ENCODE measurements at regions not wholly inside any gene's neighbourhood (a gene's known extent, or its start where the extent isn't known, plus 50 kb on each side); places are given as distances from the start of the nearest gene placed in this dataset.

GRCh38 chr13:105442040-105442439 is 1093.4 kb downstream of the EFNB2 start:
- H3K4me3 ChIP-seq, result no peak overlapping the region
- WGBS (ENCODE audit: low lambda C conversion rate, missing lambda C conversion rate), result 88% methylated on average over 3 of the region's 3 CpGs
- H3K27me3 ChIP-seq, result no peaks in the 10 kb centered on the region
- H3K79me2 ChIP-seq, result no peaks in the 10 kb centered on the region
- no peak overlapping the region for H3K4me2 ChIP-seq
- no peaks in the 10 kb centered on the region for H3K9me2 ChIP-seq (replicated peaks; ENCODE audit: insufficient read depth)
- no peaks in the 10 kb centered on the region for H3K9me3 ChIP-seq (ENCODE audit: low read depth)
- H2AFZ ChIP-seq, result no peak overlapping the region
- H3K27ac ChIP-seq, result no peak overlapping the region
- no peak for TF ChIP-seq EZH2 (IDR thresholded peaks at IDR 0.05; ENCODE audit: borderline replicate concordance)
- TF ChIP-seq, protein P1, sequence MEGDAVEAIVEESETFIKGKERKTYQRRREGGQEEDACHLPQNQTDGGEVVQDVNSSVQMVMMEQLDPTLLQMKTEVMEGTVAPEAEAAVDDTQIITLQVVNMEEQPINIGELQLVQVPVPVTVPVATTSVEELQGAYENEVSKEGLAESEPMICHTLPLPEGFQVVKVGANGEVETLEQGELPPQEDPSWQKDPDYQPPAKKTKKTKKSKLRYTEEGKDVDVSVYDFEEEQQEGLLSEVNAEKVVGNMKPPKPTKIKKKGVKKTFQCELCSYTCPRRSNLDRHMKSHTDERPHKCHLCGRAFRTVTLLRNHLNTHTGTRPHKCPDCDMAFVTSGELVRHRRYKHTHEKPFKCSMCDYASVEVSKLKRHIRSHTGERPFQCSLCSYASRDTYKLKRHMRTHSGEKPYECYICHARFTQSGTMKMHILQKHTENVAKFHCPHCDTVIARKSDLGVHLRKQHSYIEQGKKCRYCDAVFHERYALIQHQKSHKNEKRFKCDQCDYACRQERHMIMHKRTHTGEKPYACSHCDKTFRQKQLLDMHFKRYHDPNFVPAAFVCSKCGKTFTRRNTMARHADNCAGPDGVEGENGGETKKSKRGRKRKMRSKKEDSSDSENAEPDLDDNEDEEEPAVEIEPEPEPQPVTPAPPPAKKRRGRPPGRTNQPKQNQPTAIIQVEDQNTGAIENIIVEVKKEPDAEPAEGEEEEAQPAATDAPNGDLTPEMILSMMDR (IDR thresholded peaks at IDR 0.05; ENCODE audit: poor library complexity), result no peak
- no peak for TF ChIP-seq EZH2phosphoT487 (IDR thresholded peaks at IDR 0.05; ENCODE audit: low read depth, severe bottlenecking, unreplicated experiment)
- no peaks in the 10 kb centered on the region for H3K36me3 ChIP-seq (replicated peaks; ENCODE audit: insufficient read depth, low read depth)
- no peak for DNase-seq (ENCODE audit: low spot score)
- H3K4me1 ChIP-seq (ENCODE audit: insufficient read depth), result no peaks in the 10 kb centered on the region
- no peaks in the 10 kb centered on the region for H4K20me1 ChIP-seq (ENCODE audit: insufficient read depth, poor library complexity, severe bottlenecking)

DNA sequence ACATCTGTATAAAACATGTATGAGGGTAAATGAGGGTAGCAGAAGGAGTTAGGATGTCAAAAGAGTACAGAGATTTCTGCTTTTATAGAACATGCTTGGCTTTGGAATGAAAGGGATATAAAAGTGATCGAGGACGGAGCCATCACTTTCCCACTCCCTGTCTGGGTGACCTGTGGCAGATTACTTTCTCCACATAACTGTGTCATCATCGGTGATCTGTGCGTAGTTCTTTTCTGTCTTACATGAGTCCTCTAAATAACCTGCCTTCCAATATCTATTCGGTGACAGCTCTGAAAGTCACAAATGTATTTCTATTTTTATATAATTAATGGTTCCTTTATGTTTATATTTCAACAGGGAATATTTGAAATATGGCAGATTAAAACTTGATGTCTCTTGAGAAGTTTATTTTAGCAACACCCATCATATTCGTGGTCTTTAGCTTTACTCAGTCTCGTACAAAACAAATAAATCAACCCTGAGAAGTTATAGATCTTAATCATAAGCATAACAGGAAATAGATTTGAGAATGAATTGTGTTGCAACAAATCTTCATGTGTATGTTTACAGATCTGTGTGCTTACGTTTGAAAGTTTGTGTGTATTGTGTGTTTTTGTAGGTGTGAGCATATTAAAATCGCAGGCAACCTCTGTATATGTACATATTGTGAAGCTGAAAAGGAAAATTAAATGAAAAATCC is 1094.3 kb downstream of the EFNB2 start:
- Histone ChIP-seq H3K4me2 (no peak overlapping the region), H3K9me3 (ENCODE audit: low read depth) (no peaks in the 10 kb centered on the region), H4K20me1 (ENCODE audit: insufficient read depth, poor library complexity, severe bottlenecking) (no peaks in the 10 kb centered on the region), H3K9me2 (replicated peaks; ENCODE audit: insufficient read depth) (no peaks in the 10 kb centered on the region), H3K4me3 (no peak overlapping the region), H3K79me2 (no peaks in the 10 kb centered on the region), H3K36me3 (replicated peaks; ENCODE audit: insufficient read depth, low read depth) (no peaks in the 10 kb centered on the region), H3K4me1 (ENCODE audit: insufficient read depth) (no peaks in the 10 kb centered on the region), H3K27me3 (no peaks in the 10 kb centered on the region), H3K27ac (no peak overlapping the region), H2AFZ (no peak overlapping the region)
- no peak for DNase-seq (ENCODE audit: low spot score)
- WGBS (ENCODE audit: low lambda C conversion rate, missing lambda C conversion rate), result 85% methylated on average over 9 of the region's 9 CpGs
- TF ChIP-seq EZH2 (IDR thresholded peaks at IDR 0.05; ENCODE audit: borderline replicate concordance) (no peak), EZH2phosphoT487 (IDR thresholded peaks at IDR 0.05; ENCODE audit: low read depth, severe bottlenecking, unreplicated experiment) (no peak)
- TF ChIP-seq, protein P1 (IDR thresholded peaks at IDR 0.05; ENCODE audit: poor library complexity), result no peak

- TF ChIP-seq EZH2 (IDR thresholded peaks at IDR 0.05; ENCODE audit: borderline replicate concordance), result no peak
- TF ChIP-seq, protein P1 (IDR thresholded peaks at IDR 0.05; ENCODE audit: poor library complexity), result no peak
- no peak for TF ChIP-seq EZH2phosphoT487 (IDR thresholded peaks at IDR 0.05; ENCODE audit: low read depth, severe bottlenecking, unreplicated experiment)
- no peak overlapping the region for H2AFZ ChIP-seq
Observed at GRCh38 chr13:105436943-105437342, 1098.5 kb downstream of the EFNB2 start.

More at GRCh38 chr13:105436943-105437342, 1098.5 kb downstream of the EFNB2 start:
- Histone ChIP-seq H3K4me3 (no peak overlapping the region), H3K27ac (no peak overlapping the region), H3K9me3 (ENCODE audit: low read depth) (no peaks in the 10 kb centered on the region), H3K9me2 (replicated peaks; ENCODE audit: insufficient read depth) (no peaks in the 10 kb centered on the region), H4K20me1 (ENCODE audit: insufficient read depth, poor library complexity, severe bottlenecking) (no peaks in the 10 kb centered on the region), H3K4me1 (ENCODE audit: insufficient read depth) (no peaks in the 10 kb centered on the region), H3K79me2 (no peaks in the 10 kb centered on the region), H3K27me3 (no peaks in the 10 kb centered on the region), H3K36me3 (replicated peaks; ENCODE audit: insufficient read depth, low read depth) (no peaks in the 10 kb centered on the region), H3K4me2 (no peak overlapping the region)
- DNase-seq (ENCODE audit: low spot score), result no peak

Measured in hepatocyte (in vitro differentiated cells).